HG03045 (cell line): ENCODE measurements at regions not wholly inside any gene's neighbourhood (a gene's known extent, or its start where the extent isn't known, plus 50 kb on each side); places are given as distances from the start of the nearest gene placed in this dataset.
"Not testable (repeated sequence)": the region's sequence is repeated elsewhere in the genome, so short reads cannot be mapped to it uniquely, and the experiment has no call there.

Experiments used
- ATAC-seq: cut with Tn5 transposase; IDR thresholded peaks from one replicate; pipeline ENCODE4 v1.9.1; 2021; ENCODE audit warnings: mild to moderate bottlenecking, moderate library complexity; ENCODE audit not compliant: unreplicated experiment

- no peak for ATAC-seq
Observed at GRCh38 chr6:8181160-8181881, 79.0 kb upstream of the EEF1E1 start.

- ATAC-seq, result no peak
Observed at GRCh38 chr6:8180327-8181159, 78.2 kb upstream of the EEF1E1 start.

GRCh38 chr6:8177721-8178120, 75.4 kb upstream of the EEF1E1 start:
- no peak for ATAC-seq

- no peak for ATAC-seq
Observed at GRCh38 chr6:8175046-8175777, 72.9 kb upstream of the EEF1E1 start.

GRCh38 chr6:8174571-8174970, 72.2 kb upstream of the EEF1E1 start:
- no peak for ATAC-seq

- ATAC-seq, result no peak
Observed at GRCh38 chr6:8172530-8172929, 70.2 kb upstream of the EEF1E1 start.

- ATAC-seq, result no peak
Observed at GRCh38 chr6:8170754-8171153, 68.4 kb upstream of the EEF1E1 start.

- no peak for ATAC-seq
Observed at GRCh38 chr6:8170245-8170644, 67.9 kb upstream of the EEF1E1 start.

GRCh38 chr6:8166156-8166555, 63.8 kb upstream of the EEF1E1 start:
- ATAC-seq, result no peak

GRCh38 chr6:8165008-8165407, 62.7 kb upstream of the EEF1E1 start:
- not testable (repeated sequence) for ATAC-seq

GRCh38 chr6:8164281-8164680, 61.9 kb upstream of the EEF1E1 start:
- ATAC-seq, result not testable (repeated sequence)

GRCh38 chr6:8159966-8160365, 57.6 kb upstream of the EEF1E1 start:
- ATAC-seq, result no peak

- no peak for ATAC-seq
Observed at GRCh38 chr6:8157839-8158238, 55.5 kb upstream of the EEF1E1 start.

GRCh38 chr6:8155259-8156012, 53.1 kb upstream of the EEF1E1 start:
- ATAC-seq, result no peak
